ENCODE measurements at regions not wholly inside any gene's neighbourhood (a gene's known extent, or its start where the extent isn't known, plus 50 kb on each side); places are given as distances from the start of the nearest gene placed in this dataset.

GRCh38 chr3:90055666-90056065 is 948.2 kb downstream of the EPHA3 start:
- no peak for DNase-seq (ENCODE audit: low spot score, unreplicated experiment)
- no peaks in the 10 kb centered on the region for H3K9me3 Mint-ChIP-seq (ENCODE audit: low read depth)
- TF ChIP-seq, protein P1, sequence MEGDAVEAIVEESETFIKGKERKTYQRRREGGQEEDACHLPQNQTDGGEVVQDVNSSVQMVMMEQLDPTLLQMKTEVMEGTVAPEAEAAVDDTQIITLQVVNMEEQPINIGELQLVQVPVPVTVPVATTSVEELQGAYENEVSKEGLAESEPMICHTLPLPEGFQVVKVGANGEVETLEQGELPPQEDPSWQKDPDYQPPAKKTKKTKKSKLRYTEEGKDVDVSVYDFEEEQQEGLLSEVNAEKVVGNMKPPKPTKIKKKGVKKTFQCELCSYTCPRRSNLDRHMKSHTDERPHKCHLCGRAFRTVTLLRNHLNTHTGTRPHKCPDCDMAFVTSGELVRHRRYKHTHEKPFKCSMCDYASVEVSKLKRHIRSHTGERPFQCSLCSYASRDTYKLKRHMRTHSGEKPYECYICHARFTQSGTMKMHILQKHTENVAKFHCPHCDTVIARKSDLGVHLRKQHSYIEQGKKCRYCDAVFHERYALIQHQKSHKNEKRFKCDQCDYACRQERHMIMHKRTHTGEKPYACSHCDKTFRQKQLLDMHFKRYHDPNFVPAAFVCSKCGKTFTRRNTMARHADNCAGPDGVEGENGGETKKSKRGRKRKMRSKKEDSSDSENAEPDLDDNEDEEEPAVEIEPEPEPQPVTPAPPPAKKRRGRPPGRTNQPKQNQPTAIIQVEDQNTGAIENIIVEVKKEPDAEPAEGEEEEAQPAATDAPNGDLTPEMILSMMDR (IDR thresholded peaks at IDR 0.05; ENCODE audit: unreplicated experiment), result no peak
- no peak overlapping the region for H3K4me3 Mint-ChIP-seq (ENCODE audit: low read depth)
- H3K27ac Mint-ChIP-seq, result no peak overlapping the region
- no peaks in the 10 kb centered on the region for H3K4me1 Mint-ChIP-seq (ENCODE audit: low read depth)
- no peaks in the 10 kb centered on the region for H3K36me3 Mint-ChIP-seq (ENCODE audit: insufficient read depth)
- H3K27me3 Mint-ChIP-seq, result no peaks in the 10 kb centered on the region

- Mint-ChIP-seq H3K4me3 (ENCODE audit: low read depth) (no peak overlapping the region), H3K4me1 (ENCODE audit: low read depth) (no peaks in the 10 kb centered on the region), H3K27me3 (no peaks in the 10 kb centered on the region), H3K36me3 (ENCODE audit: insufficient read depth) (no peaks in the 10 kb centered on the region), H3K27ac (no peak overlapping the region), H3K9me3 (ENCODE audit: low read depth) (no peaks in the 10 kb centered on the region)
- DNase-seq (ENCODE audit: low spot score, unreplicated experiment), result no peak
- TF ChIP-seq, protein P1 (IDR thresholded peaks at IDR 0.05; ENCODE audit: unreplicated experiment), result no peak
These were observed 949.0 kb downstream of the EPHA3 start for GRCh38 chr3:90056281-90057032.

DNA sequence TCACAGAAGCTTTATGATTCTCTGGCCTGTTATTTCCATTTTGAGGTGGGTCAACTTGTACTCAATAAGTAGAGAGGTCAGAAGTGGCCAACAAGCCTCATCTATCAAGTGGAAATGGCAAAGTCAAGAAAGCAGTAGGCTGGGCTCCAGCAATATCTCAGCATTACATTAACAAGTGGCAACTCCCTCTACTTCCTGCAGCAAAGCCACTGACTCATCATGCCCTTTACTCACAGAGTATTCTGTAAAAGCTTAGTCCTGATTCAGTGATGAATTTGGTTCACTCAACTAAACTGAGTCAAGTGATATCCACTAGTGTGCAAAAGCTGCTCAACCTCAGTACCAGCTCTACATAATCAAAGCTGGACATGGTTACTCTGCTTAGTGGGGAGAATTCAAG is 954.6 kb downstream of the EPHA3 start:
- H3K4me3 Mint-ChIP-seq (ENCODE audit: low read depth), result no peak overlapping the region
- H3K27me3 Mint-ChIP-seq, result no peaks in the 10 kb centered on the region
- no peak for DNase-seq (ENCODE audit: low spot score, unreplicated experiment)
- H3K9me3 Mint-ChIP-seq (ENCODE audit: low read depth), result peaks cover 4% of the 10 kb centered on the region
- H3K27ac Mint-ChIP-seq, result no peak overlapping the region
- no peaks in the 10 kb centered on the region for H3K36me3 Mint-ChIP-seq (ENCODE audit: insufficient read depth)
- no peaks in the 10 kb centered on the region for H3K4me1 Mint-ChIP-seq (ENCODE audit: low read depth)
- TF ChIP-seq, protein P1 (IDR thresholded peaks at IDR 0.05; ENCODE audit: unreplicated experiment), result no peak

- DNase-seq (ENCODE audit: low spot score, unreplicated experiment), result no peak
- H3K4me3 Mint-ChIP-seq (ENCODE audit: low read depth), result no peak overlapping the region
- no peaks in the 10 kb centered on the region for H3K4me1 Mint-ChIP-seq (ENCODE audit: low read depth)
- H3K36me3 Mint-ChIP-seq (ENCODE audit: insufficient read depth), result no peaks in the 10 kb centered on the region
- peaks cover 4% of the 10 kb centered on the region for H3K9me3 Mint-ChIP-seq (ENCODE audit: low read depth)
- H3K27me3 Mint-ChIP-seq, result no peaks in the 10 kb centered on the region
- H3K27ac Mint-ChIP-seq, result no peak overlapping the region
- TF ChIP-seq, protein P1 (IDR thresholded peaks at IDR 0.05; ENCODE audit: unreplicated experiment), result no peak
These were observed 955.3 kb downstream of the EPHA3 start for GRCh38 chr3:90062631-90063200.

GRCh38 chr3:90068783-90069182 is 961.4 kb downstream of the EPHA3 start:
- Mint-ChIP-seq H3K27ac (no peak overlapping the region), H3K4me1 (ENCODE audit: low read depth) (no peaks in the 10 kb centered on the region), H3K9me3 (ENCODE audit: low read depth) (peaks cover 4% of the 10 kb centered on the region), H3K36me3 (ENCODE audit: insufficient read depth) (no peaks in the 10 kb centered on the region), H3K27me3 (no peaks in the 10 kb centered on the region), H3K4me3 (ENCODE audit: low read depth) (no peak overlapping the region)
- DNase-seq (ENCODE audit: low spot score, unreplicated experiment), result no peak
- TF ChIP-seq, protein P1 (IDR thresholded peaks at IDR 0.05; ENCODE audit: unreplicated experiment), result no peak
